SK-N-SH treated with all-trans-retinoic acid at 6 μM for 48 hours (cell line): ENCODE measurements at regions not wholly inside any gene's neighbourhood (a gene's known extent, or its start where the extent isn't known, plus 50 kb on each side); places are given as distances from the start of the nearest gene placed in this dataset.

ENCODE experiments used
- ARNTL ChIP-seq: fragments of 450-650 bp; formaldehyde crosslinking; IDR thresholded peaks from 2 replicates; pipeline ENCODE4 v1.5.0; 2020; ENCODE audit warnings: low read depth, mild to moderate bottlenecking, moderate library complexity, borderline replicate concordance
- BACH2 ChIP-seq: fragments of 250-450 bp; sonication (Bioruptor Pico); IDR thresholded peaks from 2 replicates; pipeline ENCODE4 v1.9.0; 2021; ENCODE audit warnings: mild to moderate bottlenecking, borderline replicate concordance
- CSDC2 ChIP-seq: fragments of 250-450 bp; sonication (Bioruptor Pico); IDR thresholded peaks from 2 replicates; pipeline ENCODE4 v1.5.0; 2020; ENCODE audit warnings: mild to moderate bottlenecking, moderate library complexity
- OSR1 ChIP-seq: fragments of 250-450 bp; sonication (Bioruptor Pico); IDR thresholded peaks from 2 replicates; pipeline ENCODE4 v1.8.0; 2022; ENCODE audit warnings: moderate library complexity, mild to moderate bottlenecking, inconsistent platforms
- PPARA ChIP-seq: fragments of 250-450 bp; sonication (Bioruptor Pico); IDR thresholded peaks from 2 replicates; pipeline ENCODE4 v1.5.0; 2020; ENCODE audit warnings: mild to moderate bottlenecking, borderline replicate concordance
- RARB ChIP-seq: fragments of 250-450 bp; sonication (Bioruptor Pico); IDR thresholded peaks from 2 replicates; pipeline ENCODE4 v1.8.0; 2021; ENCODE audit warnings: mild to moderate bottlenecking, moderate library complexity
- TCF4 ChIP-seq: fragments of 250-450 bp; sonication (Bioruptor Pico); IDR thresholded peaks from 2 replicates; pipeline ENCODE4 v1.8.0; 2021; ENCODE audit warnings: mild to moderate bottlenecking, moderate library complexity, borderline replicate concordance
- TOX ChIP-seq: fragments of 250-450 bp; sonication (Bioruptor Pico); IDR thresholded peaks from 2 replicates; pipeline ENCODE4 v1.8.0; 2021; ENCODE audit warnings: mild to moderate bottlenecking, moderate library complexity, borderline replicate concordance
- ZC3H10 ChIP-seq: fragments of 250-450 bp; sonication (Bioruptor Pico); IDR thresholded peaks from 2 replicates; pipeline ENCODE4 v1.5.1; 2021; ENCODE audit warnings: mild to moderate bottlenecking, moderate library complexity
- ZFP3 ChIP-seq: fragments of 250-450 bp; sonication (Bioruptor Pico); IDR thresholded peaks from 2 replicates; pipeline ENCODE4 v1.5.0; 2020; ENCODE audit warnings: mild to moderate bottlenecking, moderate library complexity
- ZFP30 ChIP-seq: fragments of 450-650 bp; formaldehyde crosslinking; IDR thresholded peaks from 2 replicates; pipeline ENCODE4 v1.5.0; 2022; ENCODE audit warnings: mild to moderate bottlenecking, moderate library complexity
- ZNF8 ChIP-seq: fragments of 450-650 bp; formaldehyde crosslinking; IDR thresholded peaks from 2 replicates; pipeline ENCODE4 v1.5.0; 2020; ENCODE audit warnings: mild to moderate bottlenecking, moderate library complexity
- TF ChIP-seq, protein P1 (sequence below): fragments of 250-450 bp; sonication (Bioruptor Pico); IDR thresholded peaks from 2 replicates; pipeline ENCODE4 v1.8.0; 2020; ENCODE audit warnings: mild to moderate bottlenecking, moderate library complexity, borderline replicate concordance
- TF ChIP-seq, protein P2 (sequence below): fragments of 250-450 bp; sonication (Bioruptor Pico); IDR thresholded peaks from 2 replicates; pipeline ENCODE4 v1.5.1; 2021; ENCODE audit warnings: mild to moderate bottlenecking, moderate library complexity

DNA sequence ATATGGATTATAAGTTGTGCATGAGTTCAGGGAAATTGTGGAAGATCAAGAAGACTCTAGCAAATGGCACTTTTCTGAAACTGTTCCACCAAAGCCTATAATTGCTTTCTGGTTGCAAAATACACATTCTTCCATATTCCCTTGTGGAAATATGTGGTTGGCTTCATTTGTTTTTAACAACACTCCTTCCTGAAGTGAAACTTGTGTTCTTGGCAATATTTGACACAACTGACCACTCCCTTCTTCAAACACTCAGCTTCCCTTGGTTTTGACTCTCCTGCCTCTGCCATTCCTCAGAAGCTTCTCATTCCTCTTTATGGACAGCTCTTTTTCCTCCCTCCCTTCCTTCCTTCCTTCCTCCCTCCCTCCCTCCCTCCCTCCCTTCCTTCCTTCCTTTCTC lies 192.3 kb downstream of the PMAIP1 start:
- TF ChIP-seq TOX, result no peak
- TF ChIP-seq OSR1, result no peak
- no peak for TF ChIP-seq PPARA (CRISPR knock-in tag)
- TF ChIP-seq TCF4 (CRISPR knock-in tag), result no peak
- no peak for TF ChIP-seq RARB (CRISPR knock-in tag)
- TF ChIP-seq ZFP30 (CRISPR knock-in tag), result no peak
- no peak for TF ChIP-seq CSDC2 (CRISPR knock-in tag)
- no peak for TF ChIP-seq ZFP3 (CRISPR knock-in tag)
- TF ChIP-seq ARNTL, result no peak
- TF ChIP-seq ZC3H10 (CRISPR knock-in tag), result no peak
- TF ChIP-seq, protein P1, sequence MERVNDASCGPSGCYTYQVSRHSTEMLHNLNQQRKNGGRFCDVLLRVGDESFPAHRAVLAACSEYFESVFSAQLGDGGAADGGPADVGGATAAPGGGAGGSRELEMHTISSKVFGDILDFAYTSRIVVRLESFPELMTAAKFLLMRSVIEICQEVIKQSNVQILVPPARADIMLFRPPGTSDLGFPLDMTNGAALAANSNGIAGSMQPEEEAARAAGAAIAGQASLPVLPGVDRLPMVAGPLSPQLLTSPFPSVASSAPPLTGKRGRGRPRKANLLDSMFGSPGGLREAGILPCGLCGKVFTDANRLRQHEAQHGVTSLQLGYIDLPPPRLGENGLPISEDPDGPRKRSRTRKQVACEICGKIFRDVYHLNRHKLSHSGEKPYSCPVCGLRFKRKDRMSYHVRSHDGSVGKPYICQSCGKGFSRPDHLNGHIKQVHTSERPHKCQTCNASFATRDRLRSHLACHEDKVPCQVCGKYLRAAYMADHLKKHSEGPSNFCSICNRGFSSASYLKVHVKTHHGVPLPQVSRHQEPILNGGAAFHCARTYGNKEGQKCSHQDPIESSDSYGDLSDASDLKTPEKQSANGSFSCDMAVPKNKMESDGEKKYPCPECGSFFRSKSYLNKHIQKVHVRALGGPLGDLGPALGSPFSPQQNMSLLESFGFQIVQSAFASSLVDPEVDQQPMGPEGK (CRISPR knock-in tag), result no peak
- TF ChIP-seq, protein P2, sequence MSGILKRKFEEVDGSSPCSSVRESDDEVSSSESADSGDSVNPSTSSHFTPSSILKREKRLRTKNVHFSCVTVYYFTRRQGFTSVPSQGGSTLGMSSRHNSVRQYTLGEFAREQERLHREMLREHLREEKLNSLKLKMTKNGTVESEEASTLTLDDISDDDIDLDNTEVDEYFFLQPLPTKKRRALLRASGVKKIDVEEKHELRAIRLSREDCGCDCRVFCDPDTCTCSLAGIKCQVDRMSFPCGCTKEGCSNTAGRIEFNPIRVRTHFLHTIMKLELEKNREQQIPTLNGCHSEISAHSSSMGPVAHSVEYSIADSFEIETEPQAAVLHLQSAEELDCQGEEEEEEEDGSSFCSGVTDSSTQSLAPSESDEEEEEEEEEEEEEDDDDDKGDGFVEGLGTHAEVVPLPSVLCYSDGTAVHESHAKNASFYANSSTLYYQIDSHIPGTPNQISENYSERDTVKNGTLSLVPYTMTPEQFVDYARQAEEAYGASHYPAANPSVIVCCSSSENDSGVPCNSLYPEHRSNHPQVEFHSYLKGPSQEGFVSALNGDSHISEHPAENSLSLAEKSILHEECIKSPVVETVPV (CRISPR knock-in tag), result no peak
- TF ChIP-seq BACH2 (CRISPR knock-in tag), result no peak
- TF ChIP-seq ZNF8 (CRISPR knock-in tag), result no peak
